GM18502 (cell line): ENCODE measurements at regions not wholly inside any gene's neighbourhood (a gene's known extent, or its start where the extent isn't known, plus 50 kb on each side); places are given as distances from the start of the nearest gene placed in this dataset.
"Not testable (repeated sequence)": the region's sequence is repeated elsewhere in the genome, so short reads cannot be mapped to it uniquely, and the experiment has no call there.

Experiments used
- ATAC-seq: cut with Tn5 transposase; IDR thresholded peaks from one replicate; pipeline ENCODE4 v1.9.1; 2021; ENCODE audit warnings: mild to moderate bottlenecking; ENCODE audit not compliant: unreplicated experiment, poor library complexity

DNA sequence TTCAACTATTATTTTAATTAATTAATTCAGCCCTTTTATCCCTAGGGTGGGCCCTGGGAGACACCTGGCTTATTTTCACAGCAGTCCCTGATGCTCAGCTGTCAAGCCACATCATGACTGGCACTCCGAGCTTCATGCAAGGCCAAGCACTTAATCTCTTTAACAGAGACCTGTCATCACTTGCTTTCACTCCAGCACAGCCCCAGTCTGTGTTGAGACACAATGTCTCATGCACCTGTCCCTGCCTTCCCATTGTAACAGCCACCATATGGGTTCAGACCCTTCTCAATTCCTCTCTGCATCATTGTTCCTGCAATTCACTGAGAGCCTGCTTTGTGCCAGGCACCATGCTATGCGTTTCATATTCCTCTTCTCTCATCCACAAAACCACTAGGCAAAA lies 222.2 kb upstream of the TENM4 start:
- no peak for ATAC-seq

DNA sequence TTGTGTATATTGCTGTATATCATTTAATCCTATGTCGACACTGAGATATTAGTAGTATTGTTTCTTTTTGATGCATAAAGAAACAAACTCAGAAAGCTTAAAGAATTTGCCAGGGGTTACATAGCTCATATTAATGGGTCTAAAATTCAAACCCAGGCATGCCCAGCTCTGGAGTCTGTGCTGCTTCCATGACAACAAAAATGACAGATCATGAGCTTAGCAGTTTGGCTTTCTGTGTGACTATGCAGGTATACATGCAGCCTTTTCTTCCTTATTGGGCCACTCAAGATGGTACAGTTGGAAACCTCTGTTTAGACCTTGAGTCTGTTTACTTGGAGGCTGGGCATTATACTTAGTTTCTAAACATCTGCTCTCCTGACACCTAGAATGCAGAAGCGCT lies 220.5 kb upstream of the TENM4 start:
- ATAC-seq = no peak

DNA sequence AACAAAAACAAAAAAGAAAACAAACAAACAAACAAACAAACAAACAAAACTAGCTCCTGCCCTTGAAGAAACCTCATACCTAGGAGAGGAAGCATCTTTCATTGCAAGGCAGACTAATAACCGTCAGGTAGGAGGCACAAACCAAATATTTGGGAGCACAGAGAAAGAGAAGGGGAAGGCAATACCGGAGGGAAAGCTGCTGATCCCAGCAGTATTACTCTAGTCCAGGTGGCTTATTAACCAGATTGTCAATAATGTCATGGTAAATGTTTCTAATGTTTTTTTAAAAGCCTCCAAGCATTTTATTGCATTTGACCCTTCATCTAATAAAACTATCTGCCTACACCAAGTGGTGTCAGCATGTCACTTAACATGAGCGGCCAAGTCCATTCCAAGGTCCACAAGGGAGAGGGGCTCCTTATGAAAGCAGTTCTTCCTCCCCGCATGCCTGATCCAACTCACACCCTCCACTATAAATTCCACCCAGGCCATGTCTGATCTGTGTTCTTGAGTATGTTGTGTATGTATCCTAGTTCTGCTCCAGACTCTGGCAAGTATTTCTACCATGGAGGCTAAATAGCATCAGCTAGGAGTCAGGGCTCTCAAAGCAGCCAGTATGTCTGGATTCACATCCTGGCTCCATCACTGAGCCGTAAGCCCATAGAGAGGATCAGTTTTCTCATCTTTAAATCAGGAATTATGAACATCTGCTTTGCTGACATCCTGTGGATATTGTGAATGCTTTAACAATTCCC lies 208.1 kb upstream of the TENM4 start:
- no peak for ATAC-seq

DNA sequence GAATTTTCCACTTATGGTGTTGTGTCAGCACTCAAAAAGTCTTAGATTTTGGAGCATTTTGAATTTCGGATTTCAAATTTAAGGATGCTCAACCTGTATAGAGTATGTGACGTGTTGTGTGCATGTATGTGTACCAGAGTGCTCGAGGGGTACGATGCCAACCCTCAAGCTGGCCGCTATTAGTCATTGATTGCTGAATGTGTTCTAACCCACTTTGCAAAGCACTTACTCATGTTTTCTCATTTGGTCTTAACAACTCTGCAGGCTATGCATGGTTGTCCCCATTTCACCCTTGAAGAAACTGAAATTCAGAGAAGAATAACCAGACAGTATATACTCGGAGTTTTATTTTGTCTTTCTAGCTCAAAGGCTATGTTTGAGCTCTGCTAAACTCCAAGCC lies 196.4 kb upstream of the TENM4 start:
- no peak for ATAC-seq

DNA sequence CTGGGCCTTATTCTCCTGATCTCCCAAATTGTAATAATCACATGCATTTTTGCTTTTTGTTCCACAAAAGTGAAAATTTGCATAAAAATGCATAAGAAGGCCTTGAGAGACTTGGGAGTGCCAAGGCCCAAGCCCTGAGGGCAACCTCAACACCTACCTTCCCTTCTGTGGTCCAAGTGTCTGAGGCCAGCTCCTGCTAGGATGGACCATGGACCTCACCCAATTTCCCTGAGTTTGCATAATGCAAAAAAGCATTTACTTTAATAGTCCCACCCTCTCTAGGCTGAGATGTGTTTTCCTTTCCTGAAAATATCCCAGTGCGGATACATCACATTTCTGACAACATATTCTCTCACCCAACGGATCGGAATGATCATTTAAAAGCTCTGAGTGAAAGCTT lies 194.1 kb upstream of the TENM4 start:
- no peak for ATAC-seq

DNA sequence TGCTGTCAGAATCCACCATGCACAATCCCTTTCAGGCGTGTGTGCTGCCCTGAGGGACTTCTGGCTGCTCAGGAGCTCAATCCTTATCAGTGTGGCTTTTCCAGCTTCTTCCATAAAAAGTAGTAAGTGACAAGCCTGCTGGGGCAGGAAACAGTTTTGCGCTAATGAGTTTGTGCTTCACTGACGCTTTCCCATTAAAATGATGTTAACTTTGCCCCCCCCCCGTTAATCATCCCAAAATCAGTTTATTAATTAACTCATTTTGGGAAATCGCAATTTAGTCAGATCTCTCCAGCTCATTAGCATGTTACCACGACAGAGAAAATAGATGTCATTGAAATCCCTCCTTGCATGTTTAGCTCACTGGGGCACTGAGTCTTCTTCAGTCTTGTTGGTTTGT lies 186.5 kb upstream of the TENM4 start:
- no peak for ATAC-seq

DNA sequence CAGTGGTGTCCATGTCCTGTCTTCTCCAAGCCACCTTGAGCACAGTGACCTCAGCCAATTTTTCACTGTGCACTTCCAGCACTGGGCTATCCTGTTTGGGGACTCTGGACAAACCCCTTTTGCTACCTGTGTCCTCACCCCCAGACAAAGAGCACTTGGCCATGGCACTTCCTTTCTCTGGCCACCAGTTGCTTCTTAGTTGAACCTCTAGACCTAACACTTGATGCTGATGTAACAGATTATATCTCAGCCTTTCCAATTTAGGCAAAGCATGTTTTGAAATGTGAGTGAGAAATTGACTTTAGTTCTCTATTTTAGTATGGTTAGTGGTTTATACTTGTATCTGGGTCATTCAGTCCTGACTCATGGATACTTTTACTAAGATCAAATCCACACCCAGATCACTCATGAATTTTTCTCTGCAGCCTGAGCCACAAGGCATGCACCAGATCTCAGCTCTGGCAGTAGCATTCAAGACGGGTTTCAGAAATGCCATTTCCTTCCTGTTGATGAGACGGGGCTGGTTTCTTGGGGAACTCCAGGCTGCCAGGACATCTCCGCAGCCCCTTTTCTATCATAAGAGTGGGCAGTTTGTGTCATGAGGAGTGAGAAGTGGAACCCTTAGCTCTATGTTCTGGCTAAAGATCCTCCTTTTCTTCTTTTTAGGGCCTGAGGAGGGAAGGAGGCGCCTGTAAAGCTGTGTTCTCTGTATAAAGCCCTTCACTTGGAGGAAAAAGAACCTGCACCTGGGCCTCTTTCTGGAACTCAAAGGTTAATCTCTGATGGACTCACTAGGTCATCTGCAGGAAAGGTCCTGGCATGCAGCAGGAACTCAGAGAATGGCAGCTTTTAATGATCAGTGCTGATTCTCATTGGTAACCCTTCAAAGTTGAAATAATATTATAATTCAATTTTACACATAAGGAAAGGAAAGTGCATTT lies 185.6 kb upstream of the TENM4 start:
- ATAC-seq = no peak

DNA sequence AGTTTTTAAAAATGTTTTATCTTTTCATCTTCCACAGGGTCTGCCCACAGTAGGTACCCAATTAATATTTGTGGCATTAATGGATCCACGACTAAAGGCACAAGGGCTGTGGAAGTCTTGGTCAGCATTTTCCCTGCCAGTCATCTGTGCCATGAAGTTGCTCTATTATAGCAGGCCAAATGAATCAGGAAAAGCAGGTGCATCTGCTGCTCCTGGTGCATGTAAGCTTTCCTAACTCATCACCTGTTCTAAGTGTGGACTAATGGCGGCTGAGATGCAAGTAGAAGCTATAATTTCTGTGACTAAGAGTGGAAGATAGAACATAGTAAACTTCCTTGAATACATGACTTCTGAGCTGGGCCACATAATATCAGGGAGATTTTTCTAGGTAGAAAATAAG lies 182.5 kb upstream of the TENM4 start:
- ATAC-seq = no peak

DNA sequence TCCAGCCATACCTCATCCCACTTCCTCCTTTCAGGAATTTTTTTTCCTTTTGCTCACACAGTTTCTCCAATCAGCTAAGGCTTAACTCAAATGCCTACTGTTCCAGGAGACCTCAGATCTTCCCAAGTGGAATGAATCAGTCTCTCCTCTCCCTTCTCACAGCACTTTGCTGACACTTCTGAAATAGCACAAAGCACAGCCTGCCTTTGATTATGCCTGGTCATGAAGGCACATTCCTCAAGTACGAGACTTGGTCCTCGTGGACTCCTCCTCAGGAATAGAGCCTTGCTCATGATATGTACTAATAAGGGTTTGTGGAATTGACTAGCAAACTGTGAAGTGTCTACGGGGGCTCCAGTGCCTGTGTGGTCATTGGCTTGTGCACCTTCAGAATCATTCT lies 176.7 kb upstream of the TENM4 start:
- no peak for ATAC-seq

DNA sequence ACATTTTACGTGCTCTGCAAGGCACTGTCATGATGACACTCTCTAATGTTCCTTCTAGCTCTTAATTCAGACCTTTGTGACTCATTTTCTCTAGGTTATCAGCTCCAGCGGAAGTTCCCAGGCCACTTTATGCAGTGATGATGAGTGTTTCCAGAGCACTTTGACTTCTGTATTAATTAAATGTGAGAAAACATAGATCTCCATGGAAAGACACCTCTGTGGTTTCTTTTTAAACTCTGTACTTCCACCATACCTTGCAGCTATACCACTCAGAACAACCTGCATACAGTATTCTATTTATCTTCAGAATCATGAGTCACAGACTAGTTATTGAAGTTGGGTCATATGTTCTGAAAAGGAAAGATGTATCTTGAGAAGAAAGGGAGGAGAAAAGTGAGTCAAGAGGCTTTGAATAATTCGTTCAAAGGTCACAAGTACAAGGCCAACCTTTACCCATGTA lies 175.6 kb upstream of the TENM4 start:
- no peak for ATAC-seq

DNA sequence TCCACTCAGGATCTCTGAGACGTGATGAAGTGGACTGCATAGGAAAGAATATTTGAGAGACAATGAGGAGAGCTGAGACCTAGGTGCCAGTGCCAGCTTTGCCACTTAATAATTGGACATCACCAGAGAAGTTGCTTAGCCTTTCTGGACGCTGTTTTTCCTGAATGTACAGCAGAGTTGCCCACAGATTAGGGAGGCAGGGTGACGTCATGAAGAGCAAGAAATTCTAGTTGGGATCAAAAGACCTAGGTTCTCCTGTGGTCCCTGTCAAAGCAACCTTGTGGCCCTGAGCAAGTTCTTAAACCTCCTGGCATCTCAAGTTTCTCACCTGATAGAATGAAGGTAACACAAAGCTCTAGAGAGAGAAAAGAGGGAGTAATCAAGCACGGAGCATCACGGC lies 174.6 kb upstream of the TENM4 start:
- ATAC-seq = no peak

DNA sequence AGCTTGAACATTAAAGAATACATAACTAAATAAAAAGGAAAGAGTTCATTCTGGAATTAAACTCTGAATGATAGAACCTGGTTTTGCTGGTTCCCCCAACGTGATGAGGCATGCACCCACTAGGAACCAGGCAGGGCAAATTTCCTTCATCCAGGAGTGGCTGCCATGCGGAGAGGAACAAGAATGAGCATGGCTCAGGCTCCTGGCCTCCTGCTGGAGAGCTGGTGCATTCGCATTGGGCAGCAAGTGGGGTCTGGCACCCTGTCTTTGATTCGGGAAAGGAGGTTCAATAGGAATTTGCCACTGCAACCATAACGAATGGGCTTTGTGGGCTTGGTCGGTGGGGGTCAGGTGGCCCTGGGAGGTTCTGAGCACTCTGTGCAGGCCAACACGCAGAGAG lies 169.8 kb upstream of the TENM4 start:
- ATAC-seq = no peak

DNA sequence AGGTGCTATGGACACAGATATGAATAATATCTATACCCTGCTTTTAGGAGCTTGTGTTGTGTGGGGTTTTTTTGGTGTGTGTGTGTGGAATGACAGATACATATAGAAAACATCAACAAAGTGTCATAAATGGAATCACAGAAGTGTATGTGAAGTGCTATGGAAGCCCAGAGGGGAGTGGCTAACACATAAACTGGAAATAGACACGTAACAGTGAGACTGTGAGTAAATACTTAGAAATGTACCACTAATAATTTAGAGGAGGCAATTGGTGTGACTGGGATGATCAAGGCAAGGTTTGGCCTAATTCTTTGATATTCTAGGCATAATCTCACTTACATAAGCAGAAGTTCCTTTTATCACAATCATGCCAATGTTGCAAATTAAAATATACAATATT lies 169.3 kb upstream of the TENM4 start:
- no peak for ATAC-seq

DNA sequence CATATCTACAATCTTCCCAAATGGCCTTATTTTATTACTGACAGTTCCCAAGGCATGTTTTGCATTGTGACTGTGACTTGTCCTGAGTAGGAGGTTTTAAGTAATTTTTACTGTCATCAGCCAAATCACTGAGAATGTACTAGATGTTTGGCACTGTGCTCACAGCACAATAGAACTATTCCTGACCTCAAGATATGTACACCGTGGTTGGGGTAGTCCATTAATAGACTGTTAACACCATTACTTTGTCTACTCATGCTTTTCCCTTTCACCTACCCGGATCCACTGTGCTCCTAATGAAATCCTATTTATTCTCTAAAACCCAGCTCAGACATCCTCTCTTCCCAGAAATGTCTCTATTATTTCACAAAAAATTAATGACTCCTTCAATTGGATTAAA lies 168.7 kb upstream of the TENM4 start:
- ATAC-seq = no peak

DNA sequence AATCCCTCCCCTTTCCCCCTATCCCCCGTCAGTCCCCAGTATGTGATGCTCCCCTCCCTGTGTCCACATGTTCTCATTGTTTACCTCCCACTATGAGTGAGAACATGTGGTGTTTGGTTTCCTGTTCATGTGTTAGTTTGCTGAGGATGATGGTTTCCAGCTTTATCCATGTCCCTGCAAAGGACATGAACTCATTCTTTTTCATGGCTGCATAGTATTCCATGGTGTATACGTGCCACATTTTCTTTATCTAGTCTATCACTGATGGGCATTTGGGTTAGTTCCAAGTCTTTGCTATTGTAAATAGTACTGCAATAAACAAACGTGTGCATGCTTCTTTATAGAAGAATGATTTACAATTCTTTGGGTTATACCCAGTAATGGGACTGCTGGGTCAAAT lies 165.6 kb upstream of the TENM4 start:
- not testable (repeated sequence) for ATAC-seq

DNA sequence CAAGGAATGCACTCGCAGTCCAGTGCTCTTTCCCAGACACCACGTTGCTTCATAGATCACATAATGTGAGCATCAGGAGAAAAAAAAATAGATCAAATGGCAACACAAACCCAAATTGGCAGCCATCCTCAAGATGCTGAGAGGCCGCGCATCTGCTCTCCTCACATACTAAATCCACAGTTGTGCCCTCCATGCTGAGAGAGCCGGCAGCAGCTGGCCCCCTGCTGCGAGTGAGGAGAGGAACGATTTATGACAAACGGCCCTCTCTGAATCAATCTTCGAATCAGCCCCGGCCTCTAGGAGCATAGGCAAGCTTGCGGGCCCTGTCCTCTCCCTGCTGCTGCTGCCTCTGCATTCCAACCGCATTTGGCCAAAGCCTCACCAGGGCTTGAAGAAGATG lies 159.9 kb upstream of the TENM4 start:
- no peak for ATAC-seq

DNA sequence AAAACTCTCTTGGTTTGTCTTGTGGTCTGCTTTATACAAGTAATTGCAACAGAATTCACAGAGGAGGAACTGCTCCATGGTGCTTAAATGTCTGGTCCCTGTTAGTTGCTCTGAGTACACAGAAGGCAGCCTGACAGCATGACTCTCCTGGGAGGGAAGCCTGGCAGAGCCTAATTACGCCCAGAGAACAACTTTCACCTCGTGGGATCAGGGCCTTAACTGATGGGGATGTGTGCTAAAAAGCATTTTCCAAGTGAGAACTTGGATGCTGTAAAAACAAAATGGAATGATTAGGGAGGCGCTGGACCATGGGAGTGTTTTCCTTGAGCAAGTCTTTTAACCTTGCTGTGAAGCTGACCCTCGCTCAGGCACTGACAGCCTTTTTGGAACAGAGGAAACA lies 154.0 kb upstream of the TENM4 start:
- ATAC-seq = no peak

DNA sequence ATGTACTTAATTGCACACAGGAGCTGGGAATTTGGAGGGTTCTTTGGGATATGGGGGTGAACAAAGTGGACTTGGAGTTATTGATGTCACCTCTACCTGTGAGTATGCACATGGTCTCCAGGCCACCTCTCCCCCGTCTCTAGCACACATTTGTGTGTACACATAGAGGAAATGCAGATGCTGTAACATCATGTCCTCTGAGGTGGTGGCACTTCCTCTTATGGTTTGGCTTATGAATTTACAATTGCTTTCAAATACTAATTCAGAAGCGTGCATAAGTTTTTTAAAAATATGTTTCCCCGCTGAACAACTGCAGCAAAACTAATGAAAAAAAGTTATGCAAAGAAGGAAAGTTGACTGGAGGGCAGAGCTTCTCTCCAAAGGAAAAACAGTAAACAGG lies 152.0 kb upstream of the TENM4 start:
- no peak for ATAC-seq

DNA sequence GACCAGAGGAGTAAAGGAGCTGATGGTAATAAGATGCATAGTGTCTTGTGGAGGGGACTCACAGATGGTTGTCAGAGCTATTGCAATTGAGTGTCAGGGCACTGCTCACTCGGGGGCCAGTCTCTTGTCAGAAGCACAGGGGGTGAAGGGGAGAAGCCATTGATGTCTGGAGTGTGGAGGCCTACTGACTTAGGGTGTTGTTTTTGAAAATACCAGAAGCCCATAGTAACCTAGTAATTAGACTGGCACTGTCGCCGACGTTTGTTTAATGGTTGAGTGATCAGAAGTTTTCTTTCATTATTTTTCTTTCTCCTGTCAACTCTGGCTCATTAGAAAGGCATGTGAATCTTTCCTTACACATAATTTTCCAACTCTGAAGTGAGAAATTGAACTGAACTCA lies 151.6 kb upstream of the TENM4 start:
- no peak for ATAC-seq

DNA sequence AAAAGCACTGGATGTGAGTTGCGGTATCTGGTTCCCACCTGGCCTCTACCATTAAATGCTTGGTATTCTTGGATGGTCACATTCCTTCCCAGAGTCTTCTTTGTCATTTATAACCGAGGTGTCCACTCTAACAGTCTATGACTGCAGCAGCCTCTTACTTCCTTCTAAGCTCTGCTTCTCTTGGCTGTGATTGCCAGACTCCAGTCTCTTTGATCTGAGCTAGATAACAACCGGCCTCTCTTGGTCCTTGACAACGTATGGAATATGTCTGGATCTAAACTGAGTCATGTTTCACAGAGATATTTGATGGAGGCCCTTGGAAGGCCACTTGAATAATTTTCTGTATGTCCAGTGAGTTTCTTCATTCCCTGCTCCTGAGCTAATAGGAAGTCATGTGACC lies 141.6 kb upstream of the TENM4 start:
- ATAC-seq = no peak

DNA sequence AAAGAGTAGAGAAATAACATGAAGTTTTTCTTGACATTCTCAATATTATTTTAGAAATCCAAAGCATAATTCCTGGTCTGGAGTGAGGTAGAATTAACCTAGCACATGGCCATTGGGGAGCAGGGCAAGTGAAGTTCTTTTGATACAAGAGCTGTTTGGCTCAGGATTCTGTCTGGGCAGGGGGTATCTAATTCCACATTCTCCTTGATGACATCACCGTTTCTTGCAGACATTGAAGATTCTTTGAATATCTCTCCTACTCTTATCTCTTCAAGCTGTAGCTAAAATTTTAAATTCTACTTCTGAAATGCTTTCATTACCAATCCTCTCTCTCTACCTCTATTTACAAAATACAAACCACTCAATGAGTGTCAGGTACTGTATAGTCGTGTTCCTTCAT lies 138.2 kb upstream of the TENM4 start:
- no peak for ATAC-seq

DNA sequence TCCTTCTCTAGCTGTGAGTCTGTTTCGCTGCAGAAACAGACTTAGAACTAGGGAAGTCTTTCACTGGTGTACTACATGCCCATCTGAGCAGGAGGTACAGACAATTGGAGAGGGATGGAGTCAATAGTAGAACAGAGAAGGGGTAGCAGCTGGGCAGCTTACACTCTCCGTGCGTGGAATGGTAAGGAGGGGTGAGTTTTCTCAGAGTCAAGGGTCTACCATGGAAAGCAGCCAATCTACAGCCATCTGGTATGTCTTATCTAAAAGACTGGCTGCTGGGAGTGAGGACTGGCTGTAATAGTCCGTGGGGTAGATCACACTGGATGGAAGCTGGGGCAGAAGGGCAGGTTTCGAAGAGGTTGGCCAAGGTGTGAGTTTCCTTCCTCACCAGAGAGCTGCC lies 137.3 kb upstream of the TENM4 start:
- no peak for ATAC-seq
